ENCODE measurements at regions not wholly inside any gene's neighbourhood (a gene's known extent, or its start where the extent isn't known, plus 50 kb on each side); places are given as distances from the start of the nearest gene placed in this dataset.
"Not testable (repeated sequence)": the region's sequence is repeated elsewhere in the genome, so short reads cannot be mapped to it uniquely, and the experiment has no call there.

DNA sequence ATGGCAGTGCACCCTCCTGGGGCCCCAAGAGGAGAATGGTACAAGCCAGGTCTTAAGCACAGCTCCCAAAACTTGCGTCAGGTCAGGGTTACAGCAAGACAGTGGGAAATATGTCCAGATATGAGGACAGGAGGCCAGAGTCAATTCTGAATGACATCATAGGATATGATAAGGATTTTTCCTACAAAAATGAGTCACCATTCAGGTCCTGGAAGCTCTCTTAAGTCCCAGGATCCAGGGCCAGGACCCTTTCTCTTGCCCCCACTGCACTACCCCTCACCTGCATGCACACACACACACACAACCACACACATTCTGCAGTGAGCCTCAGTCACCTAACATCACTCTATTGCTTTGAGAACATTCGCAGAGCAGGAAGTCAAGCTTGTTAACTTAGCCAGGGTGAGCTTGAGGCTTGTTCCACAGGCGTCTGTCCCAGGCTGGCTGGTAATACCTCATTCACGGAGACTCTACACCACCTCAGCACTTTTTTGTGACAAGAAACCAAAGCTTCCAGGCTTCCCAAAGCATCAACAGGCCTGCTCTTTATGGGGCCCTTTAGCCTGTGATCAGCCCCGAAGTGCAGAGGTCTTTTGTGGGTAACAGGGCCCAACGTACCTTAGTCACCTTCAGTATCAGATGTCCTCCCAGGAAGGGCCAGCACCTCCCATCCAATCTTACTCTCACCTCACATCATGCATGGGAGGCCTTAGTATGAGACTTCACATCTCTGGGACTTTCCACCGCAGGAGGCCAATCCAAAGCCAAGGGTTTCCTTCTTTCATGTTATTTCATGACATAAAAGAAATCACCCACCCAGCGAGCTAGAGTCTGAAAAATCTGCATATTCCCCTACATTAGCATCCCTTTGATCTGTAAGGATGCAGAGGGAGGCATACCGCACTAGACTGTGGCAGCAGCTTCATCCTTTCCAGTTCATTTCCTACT is 74.0 kb upstream of the LIPC start:
- TF ChIP-seq, protein P1, sequence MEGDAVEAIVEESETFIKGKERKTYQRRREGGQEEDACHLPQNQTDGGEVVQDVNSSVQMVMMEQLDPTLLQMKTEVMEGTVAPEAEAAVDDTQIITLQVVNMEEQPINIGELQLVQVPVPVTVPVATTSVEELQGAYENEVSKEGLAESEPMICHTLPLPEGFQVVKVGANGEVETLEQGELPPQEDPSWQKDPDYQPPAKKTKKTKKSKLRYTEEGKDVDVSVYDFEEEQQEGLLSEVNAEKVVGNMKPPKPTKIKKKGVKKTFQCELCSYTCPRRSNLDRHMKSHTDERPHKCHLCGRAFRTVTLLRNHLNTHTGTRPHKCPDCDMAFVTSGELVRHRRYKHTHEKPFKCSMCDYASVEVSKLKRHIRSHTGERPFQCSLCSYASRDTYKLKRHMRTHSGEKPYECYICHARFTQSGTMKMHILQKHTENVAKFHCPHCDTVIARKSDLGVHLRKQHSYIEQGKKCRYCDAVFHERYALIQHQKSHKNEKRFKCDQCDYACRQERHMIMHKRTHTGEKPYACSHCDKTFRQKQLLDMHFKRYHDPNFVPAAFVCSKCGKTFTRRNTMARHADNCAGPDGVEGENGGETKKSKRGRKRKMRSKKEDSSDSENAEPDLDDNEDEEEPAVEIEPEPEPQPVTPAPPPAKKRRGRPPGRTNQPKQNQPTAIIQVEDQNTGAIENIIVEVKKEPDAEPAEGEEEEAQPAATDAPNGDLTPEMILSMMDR (conservative IDR thresholded peaks at IDR 0.05; ENCODE audit: low read length): no peak
- H3K4me3 ChIP-seq (ENCODE audit: low read length): no peak overlapping the region
- no peak for DNase-seq (ENCODE audit: low read depth)

DNA sequence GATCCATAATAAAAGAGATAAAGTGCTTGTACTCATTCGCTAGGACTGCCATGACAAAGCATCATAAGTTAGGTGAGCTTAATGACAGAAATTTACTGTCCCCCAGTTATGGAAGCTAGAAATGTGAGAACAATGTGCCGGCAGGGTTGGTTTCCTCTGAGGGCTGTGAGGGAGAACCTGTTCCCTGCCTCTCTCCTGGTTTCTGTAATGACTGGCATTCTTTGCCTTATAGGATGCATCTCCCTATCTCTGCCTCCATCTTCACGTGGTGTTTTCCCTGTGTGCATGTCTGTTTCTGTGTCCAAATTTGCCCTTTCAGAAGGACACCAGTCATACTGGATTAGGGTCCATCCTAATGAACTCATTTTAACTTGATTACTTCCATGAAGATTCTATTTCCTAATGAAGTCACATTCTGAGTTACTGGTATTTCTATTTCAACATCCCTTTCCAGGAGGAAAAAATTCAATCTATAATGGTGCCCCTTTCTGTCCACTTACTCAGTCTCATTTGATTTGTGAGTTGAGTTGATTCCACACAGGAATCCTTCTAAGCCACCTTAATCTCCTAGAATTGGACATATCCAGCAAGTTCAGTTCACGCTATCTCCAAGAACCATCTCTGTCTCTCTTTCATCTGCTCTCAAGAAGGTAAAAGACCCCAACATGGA is 71.2 kb upstream of the LIPC start:
- DNase-seq (ENCODE audit: low read depth): peak; percentile 6
- TF ChIP-seq, protein P1 (conservative IDR thresholded peaks at IDR 0.05; ENCODE audit: low read length): no peak
- no peak overlapping the region for H3K4me3 ChIP-seq (ENCODE audit: low read length)

DNA sequence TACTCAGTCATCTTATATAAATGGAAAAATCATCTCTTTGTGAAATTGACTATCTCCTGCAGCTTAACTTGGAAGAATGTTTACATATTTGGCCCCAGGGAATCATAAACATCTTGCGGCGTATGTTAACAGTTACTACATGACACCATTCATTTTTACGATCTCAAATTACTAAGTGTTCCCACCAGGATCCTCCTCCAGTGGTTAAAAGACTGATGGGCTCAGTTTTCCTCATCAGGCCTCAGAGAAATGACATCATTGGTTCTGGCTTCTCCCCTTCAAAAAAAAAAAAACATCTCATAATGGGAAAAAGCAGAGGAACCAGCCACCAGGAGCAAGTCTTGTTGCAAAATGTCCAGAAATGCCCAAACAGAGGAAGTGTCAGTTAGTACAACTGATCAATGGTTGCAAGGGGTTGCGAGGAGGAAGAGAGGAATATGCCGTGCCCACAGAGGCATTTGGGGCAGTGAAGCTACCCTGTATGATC is 70.5 kb upstream of the LIPC start:
- TF ChIP-seq, protein P1 (conservative IDR thresholded peaks at IDR 0.05; ENCODE audit: low read length): peak; percentile 13; the same call in 1 of the 2 replicates
- DNase-seq (ENCODE audit: low read depth): peak; percentile 96

DNA sequence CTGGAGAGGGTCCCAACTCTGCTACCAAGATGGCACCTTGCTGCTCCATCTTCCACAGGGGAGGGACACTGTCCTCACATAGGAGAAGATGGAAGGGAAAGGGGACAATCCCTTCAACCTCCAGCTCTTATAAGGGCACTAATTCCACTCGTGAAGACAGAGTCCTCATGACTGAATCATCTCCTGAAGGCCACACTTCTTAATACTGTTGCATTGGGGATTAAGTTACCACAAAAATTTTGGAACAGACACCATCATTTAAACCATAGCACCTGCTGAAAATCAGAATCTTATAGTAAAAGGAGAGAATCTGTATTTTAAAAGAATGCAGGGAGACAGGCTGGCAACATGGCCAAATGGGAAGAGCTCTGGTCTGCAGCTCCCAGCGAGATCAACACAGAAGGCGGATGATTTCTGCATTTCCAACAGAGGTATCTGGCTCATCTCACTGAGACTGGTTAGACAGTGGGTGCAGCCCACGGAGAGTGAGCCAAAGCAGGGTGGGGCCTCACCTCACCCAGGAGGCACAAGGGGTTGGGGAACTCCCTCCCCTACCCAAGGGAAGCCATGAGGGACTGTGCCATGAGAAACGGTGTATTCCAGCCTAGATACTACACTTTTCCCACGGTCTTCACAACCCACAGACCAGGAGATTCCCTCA is 69.4 kb upstream of the LIPC start:
- TF ChIP-seq, protein P1 (conservative IDR thresholded peaks at IDR 0.05; ENCODE audit: low read length): no peak
- no peak overlapping the region for H3K4me3 ChIP-seq (ENCODE audit: low read length)
- peak; percentile 45 for DNase-seq (ENCODE audit: low read depth)

More for the DNA sequence above, 70.5 kb upstream of the LIPC start:
- H3K4me3 ChIP-seq (ENCODE audit: low read length): no peak overlapping the region

DNA sequence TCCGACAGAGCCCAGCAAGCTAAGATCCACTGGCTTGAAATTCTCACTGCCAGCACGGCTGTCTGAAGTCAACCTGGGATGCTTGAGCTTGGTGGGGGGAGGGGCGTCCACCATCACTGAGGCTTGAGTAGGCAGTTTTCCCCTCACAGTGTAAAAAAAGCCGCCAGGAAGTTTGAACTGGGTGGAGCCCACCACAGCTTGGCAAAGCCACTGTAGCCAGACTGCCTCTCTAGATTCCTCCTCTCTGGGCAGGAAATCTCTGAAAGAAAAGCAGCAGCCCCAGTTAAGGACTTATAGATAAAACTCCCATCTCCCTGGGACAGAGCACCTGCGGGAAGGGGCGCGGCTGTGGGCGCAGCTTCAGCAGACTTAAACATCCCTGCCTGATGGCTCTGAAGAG is 68.7 kb upstream of the LIPC start:
- H3K4me3 ChIP-seq (ENCODE audit: low read length); DNase-seq (ENCODE audit: low read depth): not testable (repeated sequence)

DNA sequence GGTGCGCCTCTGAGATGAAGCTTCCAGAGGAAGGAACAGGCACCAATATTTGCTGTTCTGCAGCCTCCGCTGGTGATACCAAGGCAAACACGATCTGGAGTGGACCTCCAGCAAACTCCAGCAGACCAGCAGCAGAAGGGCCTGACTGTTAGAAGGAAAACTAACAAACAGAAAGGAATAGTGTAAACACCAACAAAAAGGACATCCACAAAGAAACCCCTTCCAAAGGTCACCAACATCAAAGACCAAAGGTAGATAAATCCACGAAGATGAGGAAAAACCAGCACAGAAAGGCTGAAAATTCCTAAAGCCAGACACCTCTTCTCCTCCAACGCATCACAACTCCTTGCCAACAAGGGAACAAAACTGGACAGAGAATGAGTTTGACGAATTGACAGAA is 68.1 kb upstream of the LIPC start:
- not testable (repeated sequence) for DNase-seq (ENCODE audit: low read depth); H3K4me3 ChIP-seq (ENCODE audit: low read length)

DNA sequence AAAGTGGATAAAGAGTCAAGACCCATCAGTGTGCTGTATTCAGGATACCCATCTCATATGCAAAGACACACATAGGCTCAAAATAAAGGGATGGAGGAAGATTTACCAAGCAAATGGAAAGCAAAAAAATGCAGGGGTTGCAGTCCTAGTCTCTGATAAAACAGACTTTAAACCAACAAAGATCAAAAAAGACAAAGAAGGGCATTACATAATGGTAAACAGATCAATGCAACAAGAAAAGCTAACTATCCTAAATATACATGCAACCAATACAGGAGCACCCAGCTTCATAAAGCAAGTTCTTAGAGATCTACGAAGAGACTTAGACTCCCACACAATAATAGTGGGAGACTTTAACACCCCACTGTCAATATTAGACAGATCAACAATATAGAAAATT is 66.7 kb upstream of the LIPC start:
- not testable (repeated sequence) for DNase-seq (ENCODE audit: low read depth); H3K4me3 ChIP-seq (ENCODE audit: low read length)

DNA sequence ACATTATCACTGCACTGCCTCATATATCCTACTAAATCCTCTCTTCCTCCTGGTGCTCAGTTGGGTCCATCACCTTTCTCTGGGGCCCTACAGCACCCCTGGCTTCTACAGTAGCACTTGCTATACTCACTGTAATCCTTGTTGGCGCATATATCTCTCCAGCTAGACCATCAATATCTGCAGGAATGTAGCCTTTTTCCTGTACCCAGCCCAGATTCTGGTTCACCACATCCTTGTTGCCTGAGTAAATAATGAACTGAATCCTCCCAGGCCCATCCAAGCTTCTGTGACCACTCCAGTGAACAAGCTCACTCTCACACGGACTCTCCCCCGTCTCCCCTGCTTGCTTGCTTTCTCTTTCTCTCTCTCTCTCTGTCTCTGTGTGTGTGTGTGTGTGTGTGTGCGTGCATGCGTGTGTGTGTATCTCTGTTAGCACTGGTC is 62.5 kb upstream of the LIPC start:
- TF ChIP-seq, protein P1 (conservative IDR thresholded peaks at IDR 0.05; ENCODE audit: low read length): no peak
- H3K4me3 ChIP-seq (ENCODE audit: low read length): no peak overlapping the region
- peak; percentile 45 for DNase-seq (ENCODE audit: low read depth)

Data from AG10803 (cell line).